ENCODE measurements at regions not wholly inside any gene's neighbourhood (a gene's known extent, or its start where the extent isn't known, plus 50 kb on each side); places are given as distances from the start of the nearest gene placed in this dataset.

GRCh38 chr4:117868201-117868600 lies 166.1 kb upstream of the NDST3 start:
- Histone ChIP-seq H3K4me3 (no peak overlapping the region), H3K27ac (no peak overlapping the region), H3K36me3 (no peaks in the 10 kb centered on the region), H3K9me3 (no peaks in the 10 kb centered on the region), H3K4me1 (no peaks in the 10 kb centered on the region), H3K27me3 (no peaks in the 10 kb centered on the region)
- TF ChIP-seq, protein P1, sequence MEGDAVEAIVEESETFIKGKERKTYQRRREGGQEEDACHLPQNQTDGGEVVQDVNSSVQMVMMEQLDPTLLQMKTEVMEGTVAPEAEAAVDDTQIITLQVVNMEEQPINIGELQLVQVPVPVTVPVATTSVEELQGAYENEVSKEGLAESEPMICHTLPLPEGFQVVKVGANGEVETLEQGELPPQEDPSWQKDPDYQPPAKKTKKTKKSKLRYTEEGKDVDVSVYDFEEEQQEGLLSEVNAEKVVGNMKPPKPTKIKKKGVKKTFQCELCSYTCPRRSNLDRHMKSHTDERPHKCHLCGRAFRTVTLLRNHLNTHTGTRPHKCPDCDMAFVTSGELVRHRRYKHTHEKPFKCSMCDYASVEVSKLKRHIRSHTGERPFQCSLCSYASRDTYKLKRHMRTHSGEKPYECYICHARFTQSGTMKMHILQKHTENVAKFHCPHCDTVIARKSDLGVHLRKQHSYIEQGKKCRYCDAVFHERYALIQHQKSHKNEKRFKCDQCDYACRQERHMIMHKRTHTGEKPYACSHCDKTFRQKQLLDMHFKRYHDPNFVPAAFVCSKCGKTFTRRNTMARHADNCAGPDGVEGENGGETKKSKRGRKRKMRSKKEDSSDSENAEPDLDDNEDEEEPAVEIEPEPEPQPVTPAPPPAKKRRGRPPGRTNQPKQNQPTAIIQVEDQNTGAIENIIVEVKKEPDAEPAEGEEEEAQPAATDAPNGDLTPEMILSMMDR (IDR thresholded peaks at IDR 0.05) = no peak
- TF ChIP-seq POLR2A (IDR thresholded peaks at IDR 0.05) = no peak
- DNase-seq = no peak
- intact Hi-C loops (cut with DNase I; ENCODE audit: low total_unique reads) = no loop called here

GRCh38 chr4:117873779-117874178 lies 160.5 kb upstream of the NDST3 start:
- no peak for DNase-seq
- H3K4me1 ChIP-seq = no peaks in the 10 kb centered on the region
- no peak overlapping the region for H3K27ac ChIP-seq
- H3K36me3 ChIP-seq = no peaks in the 10 kb centered on the region
- no peak overlapping the region for H3K4me3 ChIP-seq
- intact Hi-C loops (cut with DNase I; ENCODE audit: low total_unique reads) = no loop called here
- no peaks in the 10 kb centered on the region for H3K27me3 ChIP-seq
- TF ChIP-seq, protein P1 (IDR thresholded peaks at IDR 0.05) = no peak
- no peak for TF ChIP-seq POLR2A (IDR thresholded peaks at IDR 0.05)
- no peaks in the 10 kb centered on the region for H3K9me3 ChIP-seq

GRCh38 chr4:117874216-117874615 lies 160.1 kb upstream of the NDST3 start:
- Histone ChIP-seq H3K4me1 (no peaks in the 10 kb centered on the region), H3K4me3 (no peak overlapping the region), H3K27ac (no peak overlapping the region), H3K9me3 (no peaks in the 10 kb centered on the region), H3K27me3 (no peaks in the 10 kb centered on the region), H3K36me3 (no peaks in the 10 kb centered on the region)
- TF ChIP-seq POLR2A (IDR thresholded peaks at IDR 0.05) = no peak
- TF ChIP-seq, protein P1 (IDR thresholded peaks at IDR 0.05) = no peak
- intact Hi-C loops (cut with DNase I; ENCODE audit: low total_unique reads) = no loop called here
- no peak for DNase-seq

- no peaks in the 10 kb centered on the region for H3K36me3 ChIP-seq
- H3K27me3 ChIP-seq = no peaks in the 10 kb centered on the region
- no peaks in the 10 kb centered on the region for H3K9me3 ChIP-seq
- H3K4me3 ChIP-seq = no peak overlapping the region
- intact Hi-C loops (cut with DNase I; ENCODE audit: low total_unique reads) = no loop called here
- TF ChIP-seq POLR2A (IDR thresholded peaks at IDR 0.05) = no peak
- TF ChIP-seq, protein P1 (IDR thresholded peaks at IDR 0.05) = no peak
- DNase-seq = no peak
- no peaks in the 10 kb centered on the region for H3K4me1 ChIP-seq
- no peak overlapping the region for H3K27ac ChIP-seq
Measured at GRCh38 chr4:117889978-117890377, 144.3 kb upstream of the NDST3 start.

- Histone ChIP-seq H3K36me3 (no peaks in the 10 kb centered on the region), H3K27me3 (no peaks in the 10 kb centered on the region), H3K4me1 (no peaks in the 10 kb centered on the region), H3K4me3 (no peak overlapping the region), H3K27ac (no peak overlapping the region), H3K9me3 (no peaks in the 10 kb centered on the region)
- intact Hi-C loops (cut with DNase I; ENCODE audit: low total_unique reads) = no loop called here
- DNase-seq = no peak
- TF ChIP-seq POLR2A (IDR thresholded peaks at IDR 0.05) = no peak
- TF ChIP-seq, protein P1 (IDR thresholded peaks at IDR 0.05) = no peak
Measured at GRCh38 chr4:117893207-117893606, 141.1 kb upstream of the NDST3 start.
